Endothelial cell of umbilical vein (primary cell): ENCODE measurements at regions not wholly inside any gene's neighbourhood (a gene's known extent, or its start where the extent isn't known, plus 50 kb on each side); places are given as distances from the start of the nearest gene placed in this dataset.

Source experiments
- EZH2 ChIP-seq: IDR thresholded peaks from 2 replicates; pipeline ENCODE4 v1.6.1; 2012; ENCODE audit warnings: borderline replicate concordance, low read depth, mild to moderate bottlenecking, moderate library complexity, low read length, inconsistent platforms; ENCODE audit not compliant: severe bottlenecking
- MYC ChIP-seq: IDR thresholded peaks from one replicate; pipeline ENCODE4 v1.6.1; 2011; ENCODE audit warnings: mild to moderate bottlenecking, low read depth, low read length
- TF ChIP-seq, protein P1 (sequence below), 2 donors: IDR thresholded peaks; 1 replicate in 1 of 2; 2 replicates in 1 of 2; pipeline ENCODE4 v1.5.1; 2011; ENCODE audit warnings: low read length in 2 of 2, mild to moderate bottlenecking in 2 of 2, moderate library complexity in 2 of 2, control low read depth in 1 of 2, inconsistent platforms in 1 of 2, low read depth in 1 of 2; ENCODE audit not compliant: insufficient read depth in 1 of 2; ENCODE audit errors: extremely low read depth in 1 of 2
- TF ChIP-seq, protein P2 (sequence below): IDR thresholded peaks from 2 replicates; pipeline ENCODE4 v1.6.1; 2011; ENCODE audit not compliant: insufficient read depth, insufficient read length

DNA sequence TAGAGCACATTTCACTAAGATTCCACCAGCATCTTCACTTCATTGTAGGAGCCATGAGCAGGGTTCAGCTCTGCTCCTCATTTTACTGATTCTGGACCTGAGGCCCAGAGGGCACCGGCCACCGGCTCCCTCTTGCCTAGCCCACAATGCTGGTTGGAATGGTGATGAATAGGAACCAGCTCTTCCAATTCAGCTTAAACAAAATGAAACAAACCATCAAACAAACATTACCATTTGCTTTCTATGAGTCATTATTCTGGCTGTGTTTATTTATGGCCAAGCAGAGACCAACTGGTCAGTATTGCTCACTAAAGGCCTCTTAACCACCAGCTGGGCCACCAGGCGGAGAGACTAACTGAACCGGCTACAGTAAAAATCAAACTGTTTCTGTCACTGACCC is 176.7 kb downstream of the MTX2 start:
- no peak for TF ChIP-seq EZH2
- no peak for TF ChIP-seq MYC
- TF ChIP-seq, protein P1, sequence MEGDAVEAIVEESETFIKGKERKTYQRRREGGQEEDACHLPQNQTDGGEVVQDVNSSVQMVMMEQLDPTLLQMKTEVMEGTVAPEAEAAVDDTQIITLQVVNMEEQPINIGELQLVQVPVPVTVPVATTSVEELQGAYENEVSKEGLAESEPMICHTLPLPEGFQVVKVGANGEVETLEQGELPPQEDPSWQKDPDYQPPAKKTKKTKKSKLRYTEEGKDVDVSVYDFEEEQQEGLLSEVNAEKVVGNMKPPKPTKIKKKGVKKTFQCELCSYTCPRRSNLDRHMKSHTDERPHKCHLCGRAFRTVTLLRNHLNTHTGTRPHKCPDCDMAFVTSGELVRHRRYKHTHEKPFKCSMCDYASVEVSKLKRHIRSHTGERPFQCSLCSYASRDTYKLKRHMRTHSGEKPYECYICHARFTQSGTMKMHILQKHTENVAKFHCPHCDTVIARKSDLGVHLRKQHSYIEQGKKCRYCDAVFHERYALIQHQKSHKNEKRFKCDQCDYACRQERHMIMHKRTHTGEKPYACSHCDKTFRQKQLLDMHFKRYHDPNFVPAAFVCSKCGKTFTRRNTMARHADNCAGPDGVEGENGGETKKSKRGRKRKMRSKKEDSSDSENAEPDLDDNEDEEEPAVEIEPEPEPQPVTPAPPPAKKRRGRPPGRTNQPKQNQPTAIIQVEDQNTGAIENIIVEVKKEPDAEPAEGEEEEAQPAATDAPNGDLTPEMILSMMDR (IDR thresholded peaks at IDR 0.05; ENCODE audit: extremely low read depth in 1 of 2, insufficient read depth in 1 of 2, low read depth in 1 of 2, low read length in 2 of 2) = no peak
- TF ChIP-seq, protein P2, sequence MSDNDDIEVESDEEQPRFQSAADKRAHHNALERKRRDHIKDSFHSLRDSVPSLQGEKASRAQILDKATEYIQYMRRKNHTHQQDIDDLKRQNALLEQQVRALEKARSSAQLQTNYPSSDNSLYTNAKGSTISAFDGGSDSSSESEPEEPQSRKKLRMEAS = no peak
